ENCODE measurements at regions not wholly inside any gene's neighbourhood (a gene's known extent, or its start where the extent isn't known, plus 50 kb on each side); places are given as distances from the start of the nearest gene placed in this dataset.

DNA sequence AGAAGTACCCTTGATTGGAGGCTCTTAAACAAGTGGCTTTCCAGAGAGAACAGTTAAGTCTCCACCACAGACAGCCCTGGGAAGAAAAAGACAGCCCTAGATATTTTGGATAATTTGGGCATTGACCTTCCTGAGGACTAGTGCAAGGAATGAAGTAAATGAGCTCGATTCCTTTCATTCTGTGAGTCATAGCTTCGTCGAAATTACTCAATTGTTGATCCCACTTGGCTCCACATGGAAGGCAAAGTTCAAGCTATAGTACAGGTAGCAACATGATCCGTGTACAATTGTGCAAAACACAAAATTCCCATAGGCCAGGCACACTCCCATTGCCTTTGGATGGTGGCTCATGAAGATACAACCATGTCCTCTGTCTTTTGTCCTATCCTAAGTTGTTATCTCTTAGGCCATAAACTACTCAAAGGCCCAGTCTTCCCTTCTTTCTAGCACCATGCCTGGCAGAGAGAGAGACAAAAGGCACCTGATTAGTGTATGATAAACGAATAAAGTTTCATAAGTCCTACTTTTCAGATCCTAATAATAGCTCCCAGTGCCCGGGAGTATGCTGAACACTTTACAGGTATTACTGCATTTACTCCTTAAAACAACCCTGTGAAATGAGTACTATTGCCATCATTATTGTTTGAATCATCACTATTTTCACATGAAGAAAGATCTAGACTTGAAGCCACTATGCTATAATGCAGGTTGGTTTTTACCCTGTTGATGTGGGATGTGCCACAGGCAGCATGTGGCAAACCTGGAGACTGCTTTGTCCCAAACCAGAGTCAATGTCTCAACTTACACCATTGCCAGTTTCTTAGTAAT, 116.7 kb upstream of the RANBP3L start:
- H3K4me3 ChIP-seq (replicated peaks; ENCODE audit: insufficient read depth, low read length) = no peak overlapping the region
- no peak overlapping the region for H3K27ac ChIP-seq (replicated peaks)
- no peaks in the 10 kb centered on the region for H3K27me3 ChIP-seq (ENCODE audit: insufficient read depth, poor library complexity, severe bottlenecking)
- DNase-seq (ENCODE audit: low read depth in 1 of 2, low spot score in 1 of 2) = no peak
- TF ChIP-seq, protein P1, sequence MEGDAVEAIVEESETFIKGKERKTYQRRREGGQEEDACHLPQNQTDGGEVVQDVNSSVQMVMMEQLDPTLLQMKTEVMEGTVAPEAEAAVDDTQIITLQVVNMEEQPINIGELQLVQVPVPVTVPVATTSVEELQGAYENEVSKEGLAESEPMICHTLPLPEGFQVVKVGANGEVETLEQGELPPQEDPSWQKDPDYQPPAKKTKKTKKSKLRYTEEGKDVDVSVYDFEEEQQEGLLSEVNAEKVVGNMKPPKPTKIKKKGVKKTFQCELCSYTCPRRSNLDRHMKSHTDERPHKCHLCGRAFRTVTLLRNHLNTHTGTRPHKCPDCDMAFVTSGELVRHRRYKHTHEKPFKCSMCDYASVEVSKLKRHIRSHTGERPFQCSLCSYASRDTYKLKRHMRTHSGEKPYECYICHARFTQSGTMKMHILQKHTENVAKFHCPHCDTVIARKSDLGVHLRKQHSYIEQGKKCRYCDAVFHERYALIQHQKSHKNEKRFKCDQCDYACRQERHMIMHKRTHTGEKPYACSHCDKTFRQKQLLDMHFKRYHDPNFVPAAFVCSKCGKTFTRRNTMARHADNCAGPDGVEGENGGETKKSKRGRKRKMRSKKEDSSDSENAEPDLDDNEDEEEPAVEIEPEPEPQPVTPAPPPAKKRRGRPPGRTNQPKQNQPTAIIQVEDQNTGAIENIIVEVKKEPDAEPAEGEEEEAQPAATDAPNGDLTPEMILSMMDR (IDR thresholded peaks at IDR 0.05; ENCODE audit: insufficient read depth, low read length) = no peak
- TF ChIP-seq GABPA (IDR thresholded peaks at IDR 0.05; ENCODE audit: low read depth) = no peak
- no peak for TF ChIP-seq POLR2AphosphoS5 (IDR thresholded peaks at IDR 0.05; ENCODE audit: low read depth)
- TF ChIP-seq SPI1 (IDR thresholded peaks at IDR 0.05; ENCODE audit: borderline replicate concordance, low read depth) = no peak
- TF ChIP-seq, protein P2, sequence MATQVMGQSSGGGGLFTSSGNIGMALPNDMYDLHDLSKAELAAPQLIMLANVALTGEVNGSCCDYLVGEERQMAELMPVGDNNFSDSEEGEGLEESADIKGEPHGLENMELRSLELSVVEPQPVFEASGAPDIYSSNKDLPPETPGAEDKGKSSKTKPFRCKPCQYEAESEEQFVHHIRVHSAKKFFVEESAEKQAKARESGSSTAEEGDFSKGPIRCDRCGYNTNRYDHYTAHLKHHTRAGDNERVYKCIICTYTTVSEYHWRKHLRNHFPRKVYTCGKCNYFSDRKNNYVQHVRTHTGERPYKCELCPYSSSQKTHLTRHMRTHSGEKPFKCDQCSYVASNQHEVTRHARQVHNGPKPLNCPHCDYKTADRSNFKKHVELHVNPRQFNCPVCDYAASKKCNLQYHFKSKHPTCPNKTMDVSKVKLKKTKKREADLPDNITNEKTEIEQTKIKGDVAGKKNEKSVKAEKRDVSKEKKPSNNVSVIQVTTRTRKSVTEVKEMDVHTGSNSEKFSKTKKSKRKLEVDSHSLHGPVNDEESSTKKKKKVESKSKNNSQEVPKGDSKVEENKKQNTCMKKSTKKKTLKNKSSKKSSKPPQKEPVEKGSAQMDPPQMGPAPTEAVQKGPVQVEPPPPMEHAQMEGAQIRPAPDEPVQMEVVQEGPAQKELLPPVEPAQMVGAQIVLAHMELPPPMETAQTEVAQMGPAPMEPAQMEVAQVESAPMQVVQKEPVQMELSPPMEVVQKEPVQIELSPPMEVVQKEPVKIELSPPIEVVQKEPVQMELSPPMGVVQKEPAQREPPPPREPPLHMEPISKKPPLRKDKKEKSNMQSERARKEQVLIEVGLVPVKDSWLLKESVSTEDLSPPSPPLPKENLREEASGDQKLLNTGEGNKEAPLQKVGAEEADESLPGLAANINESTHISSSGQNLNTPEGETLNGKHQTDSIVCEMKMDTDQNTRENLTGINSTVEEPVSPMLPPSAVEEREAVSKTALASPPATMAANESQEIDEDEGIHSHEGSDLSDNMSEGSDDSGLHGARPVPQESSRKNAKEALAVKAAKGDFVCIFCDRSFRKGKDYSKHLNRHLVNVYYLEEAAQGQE (IDR thresholded peaks at IDR 0.05; ENCODE audit: insufficient replicate concordance, low read depth) = no peak

DNA sequence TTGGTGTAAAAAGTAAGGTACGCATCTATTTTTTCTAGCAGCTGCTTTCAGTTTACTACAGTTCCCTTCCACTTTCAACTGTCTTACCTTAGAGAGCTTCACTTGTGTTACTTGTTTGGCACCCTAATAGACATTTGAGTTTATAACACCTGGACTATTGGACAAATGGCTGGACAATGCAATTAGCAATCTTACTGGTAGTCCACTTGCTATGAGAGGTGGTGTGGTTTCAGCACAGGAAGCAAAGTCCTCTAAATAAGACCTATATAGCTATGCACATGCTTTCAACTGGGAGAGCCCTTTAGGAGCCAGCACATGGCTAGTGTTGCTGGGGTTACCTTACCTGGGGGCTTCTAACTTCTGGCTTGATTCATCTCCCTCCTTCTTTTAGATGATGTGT, 119.6 kb upstream of the RANBP3L start:
- TF ChIP-seq, protein P1 (IDR thresholded peaks at IDR 0.05; ENCODE audit: insufficient read depth, low read length) = no peak
- TF ChIP-seq POLR2AphosphoS5 (IDR thresholded peaks at IDR 0.05; ENCODE audit: low read depth) (no peak), SPI1 (IDR thresholded peaks at IDR 0.05; ENCODE audit: borderline replicate concordance, low read depth) (no peak), GABPA (IDR thresholded peaks at IDR 0.05; ENCODE audit: low read depth) (no peak)
- TF ChIP-seq, protein P2 (IDR thresholded peaks at IDR 0.05; ENCODE audit: insufficient replicate concordance, low read depth) = no peak
- DNase-seq (ENCODE audit: low read depth in 1 of 2, low spot score in 1 of 2) = no peak

DNA sequence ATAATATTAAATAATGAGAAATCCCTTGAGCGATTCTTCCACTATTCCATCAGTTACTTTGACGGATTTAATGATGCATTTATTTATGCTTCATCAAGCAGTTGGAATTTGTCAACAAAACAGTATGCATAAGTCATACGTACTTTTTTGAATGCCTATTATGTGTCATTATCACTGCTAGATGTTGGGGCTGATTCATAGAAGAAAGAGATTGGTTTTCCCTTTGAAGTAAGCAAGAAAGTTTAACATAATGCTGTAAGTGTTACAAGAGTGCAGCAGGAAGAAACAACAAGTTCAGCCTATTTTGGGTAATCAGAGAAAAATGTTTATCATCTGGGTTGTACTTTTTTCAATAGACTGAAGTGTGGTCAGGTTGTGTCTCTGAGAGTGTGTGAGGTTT, 121.2 kb upstream of the RANBP3L start:
- Histone ChIP-seq H3K27ac (replicated peaks) (no peak overlapping the region), H3K27me3 (ENCODE audit: insufficient read depth, poor library complexity, severe bottlenecking) (no peaks in the 10 kb centered on the region), H3K4me3 (replicated peaks; ENCODE audit: insufficient read depth, low read length) (no peak overlapping the region)
- TF ChIP-seq POLR2AphosphoS5 (IDR thresholded peaks at IDR 0.05; ENCODE audit: low read depth) (no peak), GABPA (IDR thresholded peaks at IDR 0.05; ENCODE audit: low read depth) (no peak), SPI1 (IDR thresholded peaks at IDR 0.05; ENCODE audit: borderline replicate concordance, low read depth) (no peak)
- TF ChIP-seq, protein P2 (IDR thresholded peaks at IDR 0.05; ENCODE audit: insufficient replicate concordance, low read depth) = no peak
- TF ChIP-seq, protein P1 (IDR thresholded peaks at IDR 0.05; ENCODE audit: insufficient read depth, low read length) = no peak
- no peak for DNase-seq (ENCODE audit: low read depth in 1 of 2, low spot score in 1 of 2)

More for the DNA sequence above, 119.6 kb upstream of the RANBP3L start:
- Histone ChIP-seq H3K27ac (replicated peaks) (no peak overlapping the region), H3K27me3 (ENCODE audit: insufficient read depth, poor library complexity, severe bottlenecking) (no peaks in the 10 kb centered on the region), H3K4me3 (replicated peaks; ENCODE audit: insufficient read depth, low read length) (no peak overlapping the region)

All from HL-60 (cell line).